Karpas-422 (cell line): ENCODE measurements at regions not wholly inside any gene's neighbourhood (a gene's known extent, or its start where the extent isn't known, plus 50 kb on each side); places are given as distances from the start of the nearest gene placed in this dataset.

Experiments used
- DNase-seq: peaks from one replicate; pipeline ENCODE4 v3.0.0-alpha.2; 2015
- H2AFZ ChIP-seq: fragments of 200-600 bp; sonication (generic); 2 replicates; pipeline ENCODE4 v1.6.1; 2014; ENCODE audit warnings: antibody characterized with exemption, low read length, mixed read lengths
- H3K27ac ChIP-seq: fragments of 200-600 bp; sonication (generic); 2 replicates; pipeline ENCODE4 v1.5.1; 2014; ENCODE audit warnings: mild to moderate bottlenecking, low read length, moderate library complexity
- H3K27me3 ChIP-seq: fragments of 200-600 bp; sonication (generic); 2 replicates; pipeline ENCODE4 v1.6.1; 2014; ENCODE audit warnings: low read length, mixed read lengths
- H3K36me3 ChIP-seq: fragments of 200-600 bp; sonication (generic); 2 replicates; pipeline ENCODE4 v1.6.1; 2014; ENCODE audit warnings: low read length, mixed read lengths; ENCODE audit not compliant: insufficient read depth
- H3K4me1 ChIP-seq: fragments of 200-600 bp; sonication (generic); 2 replicates; pipeline ENCODE4 v1.6.1; 2014; ENCODE audit warnings: mild to moderate bottlenecking, low read length, mixed read lengths
- H3K4me2 ChIP-seq: fragments of 200-600 bp; sonication (generic); 2 replicates; pipeline ENCODE4 v1.6.1; 2014; ENCODE audit warnings: low read length, low read depth, mild to moderate bottlenecking; ENCODE audit not compliant: poor library complexity, severe bottlenecking
- H3K4me3 ChIP-seq: fragments of 200-600 bp; sonication (generic); 2 replicates; pipeline ENCODE4 v1.5.1; 2014; ENCODE audit warnings: mild to moderate bottlenecking, antibody characterized with exemption, low read length, mixed read lengths
- H3K79me2 ChIP-seq: fragments of 200-600 bp; sonication (generic); 2 replicates; pipeline ENCODE4 v1.6.1; 2014; ENCODE audit warnings: mild to moderate bottlenecking, low read length, mixed read lengths
- H3K9ac ChIP-seq: fragments of 200-600 bp; sonication (generic); 2 replicates; pipeline ENCODE4 v1.6.0; 2014; ENCODE audit warnings: low read length
- H3K9me2 ChIP-seq: fragments of 200-600 bp; sonication (generic), shearing (Covaris generic); replicated peaks from 2 replicates; pipeline ENCODE4 v1.6.0; 2014; ENCODE audit warnings: mild to moderate bottlenecking, low read length, moderate library complexity; ENCODE audit not compliant: insufficient read depth
- H3K9me3 ChIP-seq: fragments of 300-700, 200-600 bp; sonication (generic); 2 replicates; pipeline ENCODE4 v1.6.1; 2014; ENCODE audit warnings: low read length, mixed read lengths
- H4K20me1 ChIP-seq: fragments of 200-600 bp; sonication (generic); 2 replicates; pipeline ENCODE4 v1.6.1; 2014; ENCODE audit warnings: mild to moderate bottlenecking, antibody characterized with exemption, low read length, low read depth; ENCODE audit not compliant: insufficient read depth

GRCh38 chr1:192443616-192444015, 126.8 kb downstream of the RGS21 start:
- no peaks in the 10 kb centered on the region for H3K79me2 ChIP-seq
- H3K36me3 ChIP-seq, result no peaks in the 10 kb centered on the region
- DNase-seq, result no peak
- no peaks in the 10 kb centered on the region for H3K9me2 ChIP-seq
- no peak overlapping the region for H3K4me2 ChIP-seq
- no peak overlapping the region for H3K4me3 ChIP-seq
- no peaks in the 10 kb centered on the region for H3K27me3 ChIP-seq
- no peak overlapping the region for H3K27ac ChIP-seq
- peaks cover 6% of the 10 kb centered on the region for H3K4me1 ChIP-seq
- no peak overlapping the region for H2AFZ ChIP-seq
- H3K9me3 ChIP-seq, result no peaks in the 10 kb centered on the region
- no peaks in the 10 kb centered on the region for H4K20me1 ChIP-seq
- no peak overlapping the region for H3K9ac ChIP-seq

DNA sequence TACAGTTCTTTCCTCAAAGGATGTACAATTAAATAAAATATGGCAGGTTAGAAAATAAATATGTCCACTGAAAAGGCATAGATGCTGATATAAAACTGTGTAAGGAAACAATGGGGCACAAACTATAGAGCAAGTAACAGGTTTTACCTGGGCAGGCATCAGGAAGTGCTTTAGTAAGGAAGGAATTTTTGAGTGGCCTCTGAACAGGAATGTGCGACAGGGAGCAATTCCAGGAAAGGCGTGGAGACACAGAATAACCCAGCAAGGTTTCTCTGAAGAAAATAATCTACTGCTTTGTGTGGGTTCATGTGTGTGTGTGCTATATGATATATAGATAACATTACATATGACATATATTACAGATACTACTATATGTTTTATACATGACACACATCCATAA, 128.4 kb downstream of the RGS21 start:
- Histone ChIP-seq H3K4me3 (no peak overlapping the region), H3K4me1 (peaks cover 6% of the 10 kb centered on the region), H3K9ac (no peak overlapping the region), H3K79me2 (no peaks in the 10 kb centered on the region), H4K20me1 (no peaks in the 10 kb centered on the region), H3K4me2 (no peak overlapping the region), H3K36me3 (no peaks in the 10 kb centered on the region), H3K27me3 (no peaks in the 10 kb centered on the region), H3K9me3 (no peaks in the 10 kb centered on the region), H2AFZ (no peak overlapping the region), H3K9me2 (no peaks in the 10 kb centered on the region), H3K27ac (no peak overlapping the region)
- DNase-seq, result no peak

- Histone ChIP-seq H3K27ac (no peak overlapping the region), H3K4me3 (no peak overlapping the region), H2AFZ (no peak overlapping the region), H3K36me3 (no peaks in the 10 kb centered on the region), H3K27me3 (no peaks in the 10 kb centered on the region), H3K79me2 (no peaks in the 10 kb centered on the region), H3K9ac (no peak overlapping the region), H3K4me2 (no peak overlapping the region), H3K9me2 (no peaks in the 10 kb centered on the region), H3K9me3 (no peaks in the 10 kb centered on the region), H3K4me1 (peaks cover 6% of the 10 kb centered on the region), H4K20me1 (no peaks in the 10 kb centered on the region)
- peak; percentile 84 for DNase-seq
Measured at GRCh38 chr1:192445839-192446489, 129.2 kb downstream of the RGS21 start.

- Histone ChIP-seq H3K9me3 (no peaks in the 10 kb centered on the region), H2AFZ (no peak overlapping the region), H3K27ac (no peak overlapping the region), H3K4me3 (no peak overlapping the region), H3K4me1 (peaks cover 6% of the 10 kb centered on the region), H4K20me1 (no peaks in the 10 kb centered on the region), H3K4me2 (no peak overlapping the region), H3K27me3 (no peaks in the 10 kb centered on the region), H3K36me3 (no peaks in the 10 kb centered on the region), H3K9ac (no peak overlapping the region), H3K9me2 (no peaks in the 10 kb centered on the region), H3K79me2 (no peaks in the 10 kb centered on the region)
- no peak for DNase-seq
Measured at GRCh38 chr1:192448026-192448578, 127.5 kb upstream of the RGS1 start.

- H3K9me2 ChIP-seq, result no peaks in the 10 kb centered on the region
- no peak overlapping the region for H3K4me3 ChIP-seq
- H4K20me1 ChIP-seq, result no peaks in the 10 kb centered on the region
- no peaks in the 10 kb centered on the region for H3K9me3 ChIP-seq
- no peak overlapping the region for H3K27ac ChIP-seq
- H3K4me2 ChIP-seq, result no peak overlapping the region
- H3K27me3 ChIP-seq, result no peaks in the 10 kb centered on the region
- DNase-seq, result no peak
- H3K9ac ChIP-seq, result no peak overlapping the region
- H2AFZ ChIP-seq, result no peak overlapping the region
- H3K36me3 ChIP-seq, result no peaks in the 10 kb centered on the region
- H3K79me2 ChIP-seq, result no peaks in the 10 kb centered on the region
- no peaks in the 10 kb centered on the region for H3K4me1 ChIP-seq
Measured at GRCh38 chr1:192453360-192453992, 122.1 kb upstream of the RGS1 start.

DNA sequence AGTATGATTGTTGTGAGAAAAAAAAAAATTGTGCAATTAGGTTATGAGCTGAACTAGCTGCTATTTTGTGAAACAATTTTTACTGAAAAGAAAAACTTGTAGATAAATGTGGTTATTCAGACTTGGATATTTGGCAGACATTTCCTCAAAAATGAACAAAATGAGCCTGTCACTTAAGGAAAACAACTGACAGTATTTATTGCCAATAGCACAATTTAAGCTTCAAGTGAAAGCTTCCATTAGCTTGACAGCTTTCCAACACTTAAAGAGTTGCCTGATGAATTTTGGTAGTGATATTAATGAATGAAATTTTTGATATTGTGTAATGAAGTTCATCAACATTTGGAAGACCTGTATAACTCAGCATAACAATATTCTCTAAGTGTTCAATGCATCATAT, 116.1 kb upstream of the RGS1 start:
- no peak overlapping the region for H2AFZ ChIP-seq
- no peak overlapping the region for H3K4me2 ChIP-seq
- H3K4me3 ChIP-seq, result no peak overlapping the region
- H3K36me3 ChIP-seq, result no peaks in the 10 kb centered on the region
- H3K27ac ChIP-seq, result no peak overlapping the region
- H3K9ac ChIP-seq, result no peak overlapping the region
- DNase-seq, result no peak
- H3K27me3 ChIP-seq, result no peaks in the 10 kb centered on the region
- H3K79me2 ChIP-seq, result no peaks in the 10 kb centered on the region
- H4K20me1 ChIP-seq, result no peaks in the 10 kb centered on the region
- no peaks in the 10 kb centered on the region for H3K4me1 ChIP-seq
- no peaks in the 10 kb centered on the region for H3K9me2 ChIP-seq
- no peaks in the 10 kb centered on the region for H3K9me3 ChIP-seq

- Histone ChIP-seq H3K79me2 (no peaks in the 10 kb centered on the region), H3K9me3 (no peaks in the 10 kb centered on the region), H4K20me1 (no peaks in the 10 kb centered on the region), H3K9ac (no peak overlapping the region), H3K4me3 (no peak overlapping the region), H3K4me1 (no peaks in the 10 kb centered on the region), H3K9me2 (no peaks in the 10 kb centered on the region), H3K4me2 (no peak overlapping the region), H2AFZ (no peak overlapping the region), H3K27ac (no peak overlapping the region), H3K27me3 (no peaks in the 10 kb centered on the region), H3K36me3 (no peaks in the 10 kb centered on the region)
- DNase-seq, result no peak
Measured at GRCh38 chr1:192461684-192462083, 113.9 kb upstream of the RGS1 start.

DNA sequence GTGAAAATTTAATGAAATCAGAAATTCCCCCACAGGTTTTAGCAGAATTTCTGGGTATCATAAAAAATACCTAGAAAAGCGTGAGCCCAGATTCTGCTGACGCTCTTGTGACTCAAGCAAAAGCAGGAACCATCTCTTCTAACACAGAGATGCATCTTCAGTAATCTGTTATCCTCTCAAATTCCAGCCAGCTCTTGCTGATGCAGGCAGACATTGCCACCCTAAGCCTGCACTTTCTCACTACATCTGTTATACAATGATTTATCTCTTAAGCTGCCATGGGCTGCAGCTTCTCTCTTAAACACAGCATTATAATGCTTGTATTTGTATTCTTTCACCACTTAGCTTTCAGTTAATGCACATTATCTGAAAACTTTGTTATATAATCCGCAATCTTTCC, 113.0 kb upstream of the RGS1 start:
- no peak overlapping the region for H3K9ac ChIP-seq
- H3K36me3 ChIP-seq, result no peaks in the 10 kb centered on the region
- no peak overlapping the region for H3K4me3 ChIP-seq
- H3K27ac ChIP-seq, result no peak overlapping the region
- H3K27me3 ChIP-seq, result no peaks in the 10 kb centered on the region
- no peaks in the 10 kb centered on the region for H3K9me2 ChIP-seq
- no peaks in the 10 kb centered on the region for H3K9me3 ChIP-seq
- H3K79me2 ChIP-seq, result no peaks in the 10 kb centered on the region
- H4K20me1 ChIP-seq, result no peaks in the 10 kb centered on the region
- no peaks in the 10 kb centered on the region for H3K4me1 ChIP-seq
- no peak overlapping the region for H3K4me2 ChIP-seq
- no peak overlapping the region for H2AFZ ChIP-seq
- no peak for DNase-seq
